ENCODE measurements at regions not wholly inside any gene's neighbourhood (a gene's known extent, or its start where the extent isn't known, plus 50 kb on each side); places are given as distances from the start of the nearest gene placed in this dataset.
"Not testable (repeated sequence)": the region's sequence is repeated elsewhere in the genome, so short reads cannot be mapped to it uniquely, and the experiment has no call there.

DNA sequence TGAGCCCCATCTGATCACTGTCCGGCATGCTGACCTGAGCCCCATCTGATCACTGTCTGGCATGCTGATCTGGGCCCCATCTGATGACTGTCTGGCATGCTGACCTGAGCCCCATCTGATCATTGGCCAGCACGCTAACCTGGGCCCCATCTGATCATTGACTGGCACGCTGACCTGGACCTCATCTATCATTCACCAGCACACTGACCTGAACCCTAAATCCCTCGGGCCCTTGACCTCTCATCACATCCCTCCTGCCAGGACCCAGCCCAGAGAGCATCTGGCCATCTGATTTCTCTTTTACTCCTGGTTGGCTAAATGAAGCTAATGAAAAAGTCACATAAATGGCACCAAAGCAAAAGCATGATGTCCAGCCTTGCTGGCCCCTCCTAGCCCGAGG lies 207.1 kb downstream of the NDUFA10 start:
- DNase-seq = no peak

- not testable (repeated sequence) for DNase-seq
Observed at GRCh38 chr2:239817468-239818031, 207.6 kb downstream of the NDUFA10 start.

GRCh38 chr2:239816576-239817467 lies 208.3 kb downstream of the NDUFA10 start:
- DNase-seq = no peak

- no peak for DNase-seq
Observed at GRCh38 chr2:239815671-239816070, 209.5 kb downstream of the NDUFA10 start.

DNA sequence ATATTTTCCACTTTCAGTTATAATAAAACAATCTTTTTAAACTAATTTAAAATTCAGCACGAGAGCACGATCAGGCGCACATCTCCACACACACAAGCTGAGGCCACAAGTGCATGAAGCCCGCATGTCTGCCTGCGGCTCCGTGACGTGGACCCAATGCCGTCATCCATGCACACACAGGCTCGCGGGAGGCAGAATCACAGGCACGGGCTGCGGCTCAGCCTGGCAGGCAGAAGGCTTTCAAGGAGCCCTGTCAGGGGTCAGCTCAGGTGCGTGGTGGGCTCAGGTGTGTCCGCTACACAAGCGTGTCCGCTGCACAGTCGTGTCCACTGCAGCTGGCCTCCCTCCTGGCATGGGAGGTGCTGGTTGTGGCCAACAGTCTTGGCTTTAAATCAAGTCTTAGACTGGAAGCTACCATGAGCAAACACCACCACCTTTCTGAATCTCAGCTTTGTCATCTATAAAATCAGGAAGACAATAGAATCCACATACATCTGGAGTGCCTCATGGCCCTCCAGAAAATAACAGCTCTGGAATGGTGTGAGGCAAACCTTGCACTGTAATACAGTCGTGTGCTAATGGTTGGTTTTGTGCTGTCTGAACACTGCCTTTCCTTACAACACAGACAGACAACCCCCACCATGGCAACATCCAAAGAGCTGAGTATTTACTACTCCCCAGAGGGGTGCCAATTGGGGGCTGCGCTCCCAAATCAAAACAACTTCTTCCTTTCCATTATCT lies 210.1 kb downstream of the NDUFA10 start:
- DNase-seq = no peak

GRCh38 chr2:239814116-239814860 lies 210.9 kb downstream of the NDUFA10 start:
- no peak for DNase-seq

- no peak for DNase-seq
Observed at GRCh38 chr2:239813261-239814115, 211.7 kb downstream of the NDUFA10 start.

DNA sequence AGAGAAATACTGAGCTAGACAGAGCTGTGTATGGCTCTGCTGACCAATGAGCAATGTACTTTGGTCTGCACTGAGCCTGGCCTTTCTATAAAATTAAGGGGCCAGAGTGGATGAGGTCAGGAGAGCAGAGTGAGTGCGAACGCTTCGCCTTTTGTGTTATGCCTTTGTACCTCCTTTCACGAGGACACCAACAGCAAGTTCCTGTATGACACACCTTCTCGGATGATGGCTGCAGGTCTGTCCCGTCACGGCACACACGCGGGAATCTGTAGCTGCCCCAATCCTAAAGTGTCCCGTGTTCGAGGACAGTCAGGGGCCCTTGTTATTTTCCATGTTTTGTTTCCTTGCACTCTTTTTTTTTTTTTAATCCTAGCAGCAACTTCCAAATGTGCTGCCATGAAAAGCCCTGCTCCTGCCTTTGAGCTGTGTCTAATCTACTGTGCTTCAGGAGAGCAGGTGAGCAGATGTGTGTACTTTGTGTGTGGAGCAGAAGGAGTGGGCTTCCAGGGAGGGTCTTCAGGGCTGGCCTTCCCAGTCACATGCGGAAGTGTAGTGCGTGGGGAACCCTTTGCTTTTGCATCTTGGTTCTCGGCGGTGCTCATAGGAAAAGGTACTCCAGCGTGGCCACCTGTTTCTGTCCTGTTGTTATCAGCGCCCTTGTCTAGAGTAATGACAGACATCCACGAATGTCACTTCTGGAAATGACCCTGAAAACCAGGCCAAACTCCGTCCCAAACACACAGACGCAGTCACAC lies 213.2 kb downstream of the NDUFA10 start:
- DNase-seq = no peak

DNA sequence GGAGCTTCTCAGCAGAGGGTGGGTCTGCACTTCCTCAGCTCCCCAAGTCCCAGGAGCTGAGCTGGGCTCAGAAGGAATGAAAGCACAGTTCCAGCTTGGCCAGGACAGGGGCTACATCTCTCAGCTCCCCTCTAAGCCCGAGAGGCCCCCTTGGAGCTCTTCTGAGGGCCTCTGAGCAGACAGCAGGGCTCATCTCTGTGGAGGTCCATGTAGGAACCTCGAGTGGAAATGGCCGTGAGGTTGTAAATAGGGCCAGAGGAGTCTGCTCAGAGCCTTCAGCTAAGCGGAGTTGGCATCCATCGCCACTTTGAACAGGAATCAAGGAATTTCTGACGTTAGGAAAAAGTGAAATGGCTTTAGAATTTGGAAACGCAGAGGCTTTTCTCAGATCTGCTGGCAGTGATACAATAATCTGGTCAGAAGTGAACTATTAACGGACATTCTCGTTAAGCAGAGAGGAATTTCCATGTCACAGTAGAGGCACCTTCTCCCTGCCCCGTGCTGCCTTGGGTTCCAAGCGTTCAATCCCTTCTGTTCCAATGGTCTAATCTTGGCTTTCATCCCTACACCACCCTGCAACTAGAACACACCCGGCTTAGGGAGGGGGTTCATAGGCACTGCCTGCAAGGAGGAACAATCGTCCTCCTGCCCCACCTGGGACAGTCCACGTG lies 213.9 kb downstream of the NDUFA10 start:
- no peak for DNase-seq

GRCh38 chr2:239809391-239809790 lies 215.8 kb downstream of the NDUFA10 start:
- no peak for DNase-seq

- no peak for DNase-seq
Observed at GRCh38 chr2:239807568-239807967, 217.6 kb downstream of the NDUFA10 start.

DNA sequence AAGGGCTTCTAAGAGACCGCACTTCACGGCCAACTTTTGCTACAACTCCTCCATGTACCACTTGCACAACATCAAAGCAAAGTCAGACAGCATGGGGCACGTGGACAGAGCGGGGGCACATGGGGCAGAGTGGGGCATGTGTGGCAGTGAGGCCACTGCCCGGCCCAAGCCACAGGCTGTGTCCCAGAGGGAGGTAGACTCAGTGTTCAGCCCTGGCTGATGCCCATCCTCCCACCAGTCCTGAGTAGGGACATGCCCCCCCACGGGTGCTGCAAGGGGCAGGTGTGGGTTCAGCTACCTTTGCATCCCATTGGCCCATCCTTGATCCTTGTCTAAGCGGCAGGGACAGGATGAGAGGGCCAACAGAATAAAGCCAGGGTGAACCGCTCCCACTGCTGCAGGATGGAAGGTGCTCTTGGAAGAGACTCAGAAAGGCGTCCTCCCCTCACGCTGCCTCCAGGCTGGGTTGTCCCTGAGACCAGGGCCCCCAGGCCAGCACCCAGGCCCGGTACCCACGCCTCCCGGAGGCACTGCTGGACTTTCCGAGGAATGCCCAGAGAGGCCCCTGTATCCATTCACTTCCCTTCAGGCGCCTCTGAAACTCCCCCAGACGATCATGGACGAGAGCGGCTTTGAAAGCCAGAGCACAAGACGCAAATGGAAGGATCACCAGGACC lies 218.2 kb downstream of the NDUFA10 start:
- DNase-seq = no peak

DNA sequence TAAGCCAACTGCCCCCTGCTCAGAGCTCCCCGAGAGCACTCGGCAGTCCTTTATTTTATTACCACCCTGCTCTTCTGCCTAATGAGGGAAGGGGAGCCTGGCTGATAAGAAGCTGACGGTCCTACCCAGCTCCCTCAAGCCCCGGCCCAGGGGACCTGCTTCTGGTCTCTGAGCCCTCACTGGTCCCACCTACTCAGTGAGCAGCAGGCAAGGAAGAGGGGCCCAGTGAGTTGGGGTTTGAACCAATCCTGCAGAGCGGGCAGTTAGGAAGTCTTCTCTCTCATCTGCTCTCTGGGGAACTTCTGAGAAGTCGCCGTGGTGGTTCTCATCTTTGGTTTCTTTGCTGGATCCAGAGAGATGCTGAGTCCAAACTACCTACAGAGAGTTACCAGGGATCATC lies 218.9 kb downstream of the NDUFA10 start:
- DNase-seq = no peak

GRCh38 chr2:239805414-239805813 lies 219.7 kb downstream of the NDUFA10 start:
- DNase-seq = no peak

DNA sequence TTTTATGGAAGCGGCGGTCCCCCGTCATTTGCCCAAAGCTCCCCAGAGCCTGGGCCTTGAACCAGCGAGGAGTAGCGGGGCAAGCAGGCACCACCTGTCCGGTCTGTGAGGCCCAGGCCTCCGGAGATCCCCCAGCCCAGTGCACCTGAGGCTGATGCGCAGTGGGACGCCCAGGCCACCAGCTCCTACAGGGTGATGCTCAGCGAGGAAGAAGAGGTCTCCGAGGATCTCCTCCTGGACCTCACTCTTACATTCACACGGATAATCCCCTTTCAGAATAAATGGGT lies 220.2 kb downstream of the NDUFA10 start:
- DNase-seq = no peak

DNA sequence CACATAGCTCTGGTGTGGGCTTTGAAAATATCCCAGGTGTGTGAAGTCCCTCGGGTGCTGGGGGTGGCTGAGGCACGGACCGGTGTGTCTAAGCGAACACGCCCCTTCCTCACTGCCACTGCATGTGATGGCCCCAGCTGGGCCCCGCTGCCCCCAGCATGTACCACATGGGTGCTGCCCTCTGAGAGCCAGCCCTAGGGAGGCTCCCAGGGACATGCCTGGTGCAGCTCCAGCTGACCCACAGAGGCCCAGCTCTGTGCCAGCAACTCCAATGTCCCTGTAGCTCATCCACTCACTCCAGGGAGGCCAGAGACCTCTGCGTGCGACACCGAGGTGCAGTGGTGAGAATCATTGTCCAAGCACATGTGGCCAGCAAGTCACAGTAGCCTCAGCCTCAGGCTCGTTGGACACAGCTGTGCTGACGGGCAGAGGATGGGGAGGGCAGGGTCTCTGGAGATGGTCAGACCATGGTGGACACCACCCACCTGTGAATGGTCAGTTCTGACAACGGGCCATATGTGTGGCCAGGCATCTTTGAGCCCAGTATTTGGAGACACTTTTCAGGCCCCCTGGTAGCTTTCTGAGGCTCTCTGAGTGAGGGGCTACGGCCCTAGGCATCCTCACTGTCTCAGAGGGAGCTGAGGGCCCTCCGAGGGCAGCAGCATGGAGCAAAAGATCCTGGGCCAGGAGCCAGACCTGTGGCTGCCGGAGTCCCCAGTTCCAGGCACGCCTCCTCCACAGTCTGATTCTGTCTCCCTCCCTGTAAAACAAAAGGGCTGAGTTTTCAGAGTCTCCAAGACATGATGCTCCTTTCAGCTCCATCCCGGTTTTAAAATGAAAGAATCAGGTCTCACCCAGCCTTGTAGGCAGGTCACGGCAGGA lies 220.7 kb downstream of the NDUFA10 start:
- no peak for DNase-seq

DNA sequence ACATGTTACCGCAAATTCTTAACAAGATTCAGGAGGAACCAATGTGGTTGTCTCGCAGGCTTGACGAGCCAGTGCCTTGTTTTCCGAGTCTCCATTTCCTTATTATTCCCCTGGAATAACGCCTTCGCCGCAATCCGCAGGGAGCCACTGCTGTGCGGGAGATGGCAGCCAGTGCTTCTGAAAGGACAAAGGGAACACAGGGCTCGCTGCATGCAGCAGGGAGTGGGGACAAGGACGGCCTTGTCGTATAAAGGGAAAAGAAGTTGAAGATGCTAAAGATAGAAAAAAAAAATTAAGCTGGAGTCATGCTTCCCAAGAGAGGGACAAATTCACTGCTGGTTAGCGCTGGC lies 221.4 kb downstream of the NDUFA10 start:
- DNase-seq = no peak

DNA sequence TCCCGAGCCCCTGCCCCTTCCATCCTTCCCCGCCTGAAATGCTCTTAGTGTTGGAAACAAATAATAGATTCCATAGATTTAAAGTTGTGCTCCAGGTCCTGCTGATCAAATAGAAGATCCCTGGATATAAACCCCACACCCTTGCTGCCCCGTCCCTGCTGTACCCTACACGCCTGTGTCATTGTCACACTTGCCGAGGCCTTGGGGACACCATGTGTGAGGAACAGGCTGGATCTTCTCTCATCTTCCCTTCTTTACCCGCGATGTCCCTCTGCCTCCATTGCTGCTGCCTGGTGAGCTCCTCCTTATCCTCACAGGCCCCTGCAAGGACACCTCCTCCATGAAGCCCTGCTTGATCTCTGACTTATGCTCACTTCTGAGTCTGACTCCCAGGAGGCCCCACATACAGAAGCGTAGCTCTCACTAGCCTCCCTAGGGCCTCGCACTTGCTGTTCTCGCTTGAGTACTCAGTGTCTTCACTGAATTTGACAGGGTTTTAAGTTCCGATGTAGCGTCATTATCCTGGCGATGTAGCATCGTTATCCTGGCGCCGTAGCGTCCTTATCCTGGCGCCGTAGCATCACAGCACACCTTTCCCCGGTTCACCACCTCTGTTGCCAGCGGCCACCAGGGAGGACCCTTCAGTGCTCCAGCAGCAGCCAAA lies 221.9 kb downstream of the NDUFA10 start:
- DNase-seq = no peak

DNA sequence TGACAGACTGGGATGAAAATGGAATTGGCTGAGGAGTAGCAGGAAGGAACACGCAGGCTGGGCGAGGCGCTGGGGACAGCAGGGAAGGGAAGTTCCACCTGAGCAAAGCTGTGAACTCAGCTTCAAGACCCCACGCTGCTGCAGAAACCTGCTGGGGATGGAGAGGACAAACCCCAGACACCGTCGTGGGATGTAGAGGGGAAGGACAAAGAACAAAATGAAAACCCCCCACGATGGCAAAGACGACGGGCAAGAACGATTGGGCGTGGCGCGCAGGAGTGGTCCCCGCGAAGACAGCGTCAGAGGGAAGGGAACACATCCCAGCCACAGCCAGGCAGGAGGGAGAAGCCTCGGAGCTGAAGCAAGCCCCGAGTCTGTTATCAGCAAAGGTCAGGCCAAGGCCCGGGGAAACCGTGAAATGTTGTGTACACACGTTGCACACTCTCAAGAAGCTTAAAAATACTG lies 222.9 kb downstream of the NDUFA10 start:
- no peak for DNase-seq

Measured in CD4-positive, alpha-beta T cell treated with Interleukin-10 for 1 hour (primary cell).